ENCODE measurements at regions not wholly inside any gene's neighbourhood (a gene's known extent, or its start where the extent isn't known, plus 50 kb on each side); places are given as distances from the start of the nearest gene placed in this dataset.

GRCh38 chr20:60653111-60653845 is 598.8 kb upstream of the CDH4 start:
- DNase-seq: no peak

DNA sequence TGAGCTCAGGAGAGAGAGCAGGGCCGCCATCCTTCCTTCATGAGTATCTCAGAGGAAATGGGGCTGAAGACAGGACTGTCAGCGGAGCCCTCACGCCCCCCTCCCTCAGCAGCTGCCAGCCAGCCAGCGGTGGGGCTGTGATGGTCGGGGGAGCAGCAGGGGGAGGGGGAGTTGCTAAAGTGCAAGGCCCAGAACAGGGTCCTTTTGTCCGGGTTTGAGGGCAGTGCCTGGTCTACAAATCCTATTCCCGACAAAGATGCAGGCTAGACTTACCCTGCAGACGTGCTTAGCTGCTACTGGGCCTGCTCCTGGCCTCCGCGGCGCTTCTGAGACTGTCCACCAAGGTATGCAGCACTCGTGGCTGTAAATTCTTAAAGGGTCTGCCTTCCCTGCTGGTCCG is 593.4 kb upstream of the CDH4 start:
- DNase-seq: no peak

DNA sequence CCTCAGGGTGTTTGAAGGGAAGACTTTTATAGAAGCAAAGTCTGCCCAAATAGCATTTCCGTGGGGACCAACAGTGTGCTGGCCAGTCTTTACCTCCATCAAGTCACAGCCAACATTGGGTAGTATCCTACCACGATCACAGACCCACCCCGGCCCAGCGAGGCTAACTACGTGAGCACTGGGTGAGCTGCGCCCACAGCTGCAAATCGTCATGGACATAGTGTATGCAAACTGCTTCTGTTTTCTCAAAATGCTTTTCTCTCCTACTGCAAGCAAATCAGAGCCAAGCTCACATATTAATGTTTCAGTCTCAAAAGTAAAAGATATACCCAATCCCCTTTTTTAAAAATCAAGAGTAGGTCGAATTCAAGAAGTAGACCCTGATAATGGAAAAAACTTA is 592.8 kb upstream of the CDH4 start:
- DNase-seq: no peak

DNA sequence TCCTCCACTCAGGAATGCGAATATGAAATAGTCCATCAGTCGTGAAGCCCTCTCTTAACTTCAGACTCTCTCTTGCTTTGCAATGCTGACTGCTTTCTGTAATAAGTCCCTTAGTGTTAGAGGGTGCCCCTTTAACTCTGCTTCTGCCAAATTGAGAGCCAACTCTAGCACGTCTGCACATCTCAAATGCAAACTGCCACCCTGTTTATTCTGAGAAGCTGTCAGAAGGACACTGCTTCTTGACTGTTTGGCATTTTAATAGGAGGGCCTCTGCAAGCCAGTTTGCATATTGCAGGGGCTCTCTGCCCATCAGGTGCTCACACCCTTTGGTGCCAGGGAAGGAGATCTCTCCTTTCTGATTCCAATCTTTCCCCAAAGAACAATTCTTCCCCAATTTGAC is 589.8 kb upstream of the CDH4 start:
- no peak for DNase-seq

- no peak for DNase-seq
These were observed 588.0 kb upstream of the CDH4 start for GRCh38 chr20:60664106-60664505.

DNA sequence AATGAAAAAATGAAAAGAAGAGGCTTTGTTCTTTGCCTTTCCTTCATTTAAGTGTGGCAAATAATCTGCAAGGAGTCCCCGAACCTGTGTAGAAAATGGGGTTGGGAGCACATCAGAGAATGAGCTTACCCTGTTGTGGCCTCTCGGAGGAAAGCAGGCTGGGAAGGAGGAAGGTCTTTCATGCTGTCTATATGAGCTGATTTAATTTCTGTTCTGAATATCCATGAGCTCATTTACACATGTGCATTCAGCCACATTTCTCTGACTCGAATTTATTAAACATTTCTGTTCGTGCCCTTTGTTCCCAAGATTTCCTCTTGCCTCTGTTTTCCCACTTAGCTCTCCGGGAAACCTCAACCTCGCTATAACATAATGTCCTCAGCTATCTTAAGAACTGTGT is 584.4 kb upstream of the CDH4 start:
- no peak for DNase-seq

DNA sequence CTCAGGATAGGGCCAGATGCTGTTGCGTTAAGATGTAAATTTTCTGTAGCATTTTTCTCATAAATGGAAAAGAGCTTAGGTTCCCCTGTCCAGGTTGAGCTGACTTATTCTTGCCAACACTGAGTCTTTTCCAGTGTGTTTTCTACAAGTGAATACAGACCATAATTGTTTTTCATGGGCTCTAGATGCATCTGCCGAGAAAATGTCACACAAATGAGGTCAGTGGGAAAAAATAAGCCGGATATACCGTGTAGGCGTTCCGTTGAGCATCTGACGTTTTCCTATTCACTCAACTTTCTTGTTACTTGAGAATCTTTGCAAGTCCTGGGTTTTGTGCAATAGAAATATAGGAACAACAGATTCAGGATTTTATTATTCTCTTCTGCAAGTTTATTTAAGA is 582.9 kb upstream of the CDH4 start:
- DNase-seq: no peak

DNA sequence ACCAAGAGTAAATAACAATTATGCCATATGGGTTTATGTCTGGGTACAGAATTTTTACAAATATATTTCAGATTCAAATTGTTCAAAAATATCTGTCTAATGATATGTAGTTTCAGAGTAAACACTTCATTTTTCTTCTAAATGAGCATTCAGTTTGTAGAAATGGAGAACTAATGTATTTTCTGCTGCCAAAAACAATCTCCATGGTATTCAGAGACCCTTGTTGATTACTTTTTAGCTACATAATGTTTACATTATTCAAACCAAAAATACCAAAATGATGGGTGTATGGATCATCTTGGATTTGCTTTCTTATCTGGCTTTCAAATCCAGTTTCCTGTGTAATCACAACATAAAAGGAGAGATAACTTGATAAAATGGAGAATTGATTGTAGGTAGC is 576.0 kb upstream of the CDH4 start:
- DNase-seq: no peak

DNA sequence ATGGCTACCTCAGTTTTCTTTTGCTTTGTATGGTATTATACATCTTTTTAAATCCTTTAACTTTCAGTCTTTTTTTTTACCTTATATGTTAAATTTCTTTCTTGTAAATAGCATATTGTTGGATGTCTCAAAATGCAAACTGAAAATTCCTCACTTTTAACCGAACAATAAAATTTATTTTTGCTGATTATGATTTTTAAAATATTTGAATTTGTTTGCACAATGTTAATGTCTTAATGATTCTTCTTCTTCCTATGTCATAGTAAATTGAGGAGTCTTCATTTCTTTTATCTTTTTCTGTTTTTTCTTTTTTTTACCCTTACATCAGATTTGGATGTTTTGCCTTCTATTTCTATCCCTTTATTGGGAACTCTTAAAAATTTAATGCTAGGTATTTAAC is 574.2 kb upstream of the CDH4 start:
- DNase-seq: no peak

- no peak for DNase-seq
These were observed 571.5 kb upstream of the CDH4 start for GRCh38 chr20:60680554-60680953.

DNA sequence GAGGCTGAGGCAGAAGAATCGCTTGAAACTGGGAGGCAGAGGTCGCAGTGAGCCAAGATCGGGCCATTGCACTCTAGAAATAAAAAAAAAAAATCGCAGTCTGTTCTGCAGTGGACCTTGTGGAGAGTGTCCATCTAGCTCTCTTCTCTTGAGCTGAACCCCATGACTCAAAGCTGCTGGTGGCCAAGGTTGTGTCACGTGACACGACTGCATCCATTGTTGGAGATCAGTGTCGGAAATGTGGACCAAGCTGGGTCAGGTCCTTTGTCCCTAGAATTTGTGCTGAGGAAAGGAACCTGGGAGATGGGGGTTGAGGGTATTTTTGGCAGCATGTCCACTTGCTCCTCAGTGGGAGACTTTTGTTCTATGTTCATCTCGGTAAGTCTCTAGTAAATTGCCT is 564.8 kb upstream of the CDH4 start:
- no peak for DNase-seq

GRCh38 chr20:60690771-60691170 is 561.3 kb upstream of the CDH4 start:
- no peak for DNase-seq

GRCh38 chr20:60691966-60692615 is 560.0 kb upstream of the CDH4 start:
- DNase-seq: no peak

GRCh38 chr20:60693496-60694133 is 558.4 kb upstream of the CDH4 start:
- no peak for DNase-seq

DNA sequence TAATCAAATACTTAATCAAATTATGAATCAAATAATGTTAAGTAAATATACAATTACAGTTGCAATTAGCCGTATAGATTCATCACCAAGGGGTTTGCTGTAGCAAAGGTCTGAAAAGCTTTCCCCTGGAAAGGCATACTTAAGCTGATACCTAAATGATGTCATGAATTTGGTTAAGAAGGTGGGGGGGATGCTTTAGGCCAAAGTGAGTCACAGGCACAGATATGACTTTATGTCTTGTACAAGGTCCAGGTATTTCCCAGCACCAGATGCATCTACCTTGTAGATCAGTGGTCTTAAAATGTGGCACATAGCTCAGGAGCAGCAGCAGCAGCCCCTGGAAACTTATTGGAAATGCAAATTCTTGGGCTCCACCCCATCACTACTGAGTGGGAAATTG is 557.3 kb upstream of the CDH4 start:
- no peak for DNase-seq

- no peak for DNase-seq
These were observed 556.6 kb upstream of the CDH4 start for GRCh38 chr20:60695226-60696000.

- DNase-seq: no peak
These were observed 554.8 kb upstream of the CDH4 start for GRCh38 chr20:60697252-60697651.

DNA sequence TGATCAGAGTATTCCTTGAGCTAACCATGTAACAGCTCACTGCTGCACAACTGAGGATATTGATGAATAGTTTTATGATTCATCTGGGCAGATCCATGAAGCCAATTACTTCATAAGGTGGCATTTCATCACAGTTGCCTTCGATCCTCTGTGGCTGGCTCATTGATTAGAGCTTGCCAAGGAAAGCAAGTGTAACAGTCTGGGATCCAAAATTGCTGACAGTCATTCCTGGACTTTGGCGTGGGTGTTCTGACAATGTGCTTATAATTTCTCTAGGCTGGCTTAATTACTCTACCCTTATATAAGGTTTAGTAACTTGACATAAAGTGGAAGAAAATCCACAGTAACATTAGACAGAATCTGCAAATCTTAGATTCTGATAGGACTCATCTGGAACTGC is 551.3 kb upstream of the CDH4 start:
- DNase-seq: no peak

DNA sequence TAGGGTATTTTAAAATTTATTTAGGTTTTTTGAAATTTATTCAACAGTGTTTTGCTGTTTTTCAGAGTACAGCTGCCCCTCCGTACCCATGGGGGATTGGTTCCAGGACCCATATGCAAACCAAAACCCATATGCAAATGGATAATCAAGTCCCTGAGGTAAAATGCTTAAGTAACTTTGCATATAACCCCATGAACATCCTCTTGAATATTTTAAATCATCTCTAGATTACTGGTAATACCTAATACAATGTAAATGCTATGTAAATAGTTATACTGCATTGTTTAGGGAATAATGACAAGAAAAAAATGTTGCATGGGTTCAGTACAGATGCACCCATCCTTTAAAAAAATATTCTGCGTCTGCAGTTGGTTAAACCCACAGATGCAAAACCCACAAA is 547.9 kb upstream of the CDH4 start:
- DNase-seq: no peak

- DNase-seq: no peak
These were observed 538.7 kb upstream of the CDH4 start for GRCh38 chr20:60713396-60713795.

DNA sequence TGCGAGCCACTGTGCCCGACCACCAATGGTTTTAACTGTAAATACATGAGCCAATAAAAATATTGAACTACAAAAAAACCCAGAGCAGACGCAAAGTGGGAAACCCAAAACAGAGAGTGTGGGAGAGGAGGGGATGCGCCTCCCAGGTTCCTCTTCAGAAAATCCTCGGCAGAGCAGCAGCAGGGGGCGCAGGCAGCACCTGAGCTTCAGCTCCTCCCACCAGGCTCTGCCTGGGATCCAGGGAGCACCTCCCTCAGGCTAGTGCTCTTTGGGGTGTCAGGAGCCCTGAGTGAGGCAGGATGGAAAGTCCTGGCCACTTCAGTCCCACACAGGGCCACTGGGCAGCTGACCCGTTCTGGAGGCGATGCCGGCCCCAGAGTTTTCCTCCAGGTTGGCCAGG is 536.9 kb upstream of the CDH4 start:
- no peak for DNase-seq

DNA sequence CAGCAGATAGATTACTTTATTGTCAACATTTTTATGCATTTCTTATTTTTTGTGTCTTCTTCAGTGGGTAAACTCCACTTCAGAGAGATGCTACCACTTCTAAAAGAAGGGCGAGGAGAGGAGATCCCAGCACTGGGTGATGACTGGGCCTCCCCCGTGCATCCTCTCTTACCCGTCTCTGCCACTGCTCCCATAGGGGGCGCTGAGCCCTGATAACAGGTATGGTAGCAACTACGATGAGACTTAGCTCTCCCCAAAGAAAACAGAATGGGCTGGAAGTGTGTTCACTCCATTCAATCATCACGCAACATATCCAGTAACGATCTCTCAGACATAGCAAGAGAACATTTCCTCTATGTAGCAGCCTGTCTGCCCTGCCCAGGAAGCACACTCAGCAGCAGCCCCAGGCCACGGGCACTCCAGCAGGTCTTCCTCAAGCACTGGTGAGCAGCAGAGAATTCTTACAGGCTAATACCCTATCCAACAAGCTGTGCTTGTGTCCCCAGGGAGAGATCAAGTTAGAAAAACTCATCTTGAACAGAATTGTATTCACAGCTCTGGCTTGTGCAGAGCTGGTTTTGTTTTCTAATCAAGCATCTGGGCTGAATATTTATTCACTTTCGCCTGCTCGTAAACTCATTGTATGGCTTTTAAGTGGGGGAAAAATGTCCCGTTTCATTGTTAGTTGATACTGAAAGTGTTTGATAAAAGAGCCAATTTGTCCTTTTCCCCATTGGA is 533.1 kb upstream of the CDH4 start:
- no peak for DNase-seq
